Endothelial cell (in vitro differentiated cells): ENCODE measurements at regions not wholly inside any gene's neighbourhood (a gene's known extent, or its start where the extent isn't known, plus 50 kb on each side); places are given as distances from the start of the nearest gene placed in this dataset.

Experiments used
- DNase-seq: peaks from one replicate; pipeline ENCODE4 v3.0.0; 2021; ENCODE audit warnings: low spot score
- H3K27ac Mint-ChIP-seq: one replicate; pipeline ENCODE4 v1.8.0; 2021; ENCODE audit warnings: mixed read lengths, inconsistent platforms; ENCODE audit not compliant: unreplicated experiment
- H3K27me3 Mint-ChIP-seq: one replicate; pipeline ENCODE4 v1.8.0; 2021; ENCODE audit warnings: mild to moderate bottlenecking, moderate library complexity, mixed read lengths, inconsistent platforms; ENCODE audit not compliant: unreplicated experiment
- H3K36me3 Mint-ChIP-seq: one replicate; pipeline ENCODE4 v1.8.0; 2021; ENCODE audit warnings: mild to moderate bottlenecking, low read depth, mixed read lengths, inconsistent platforms; ENCODE audit not compliant: unreplicated experiment
- H3K4me1 Mint-ChIP-seq: one replicate; pipeline ENCODE4 v1.8.0; 2021; ENCODE audit warnings: mild to moderate bottlenecking, mixed read lengths, inconsistent platforms; ENCODE audit not compliant: unreplicated experiment
- H3K4me3 Mint-ChIP-seq: one replicate; pipeline ENCODE4 v1.8.0; 2021; ENCODE audit warnings: mild to moderate bottlenecking, mixed read lengths, inconsistent platforms; ENCODE audit not compliant: unreplicated experiment
- H3K9me3 Mint-ChIP-seq: one replicate; pipeline ENCODE4 v1.8.0; 2021; ENCODE audit warnings: mixed read lengths, inconsistent platforms; ENCODE audit not compliant: unreplicated experiment
- CTCF ChIP-seq: fragments of 200-600 bp; sonication (generic); IDR thresholded peaks from one replicate; pipeline ENCODE4 v1.5.0; 2021; ENCODE audit warnings: antibody characterized with exemption; ENCODE audit not compliant: unreplicated experiment

DNA sequence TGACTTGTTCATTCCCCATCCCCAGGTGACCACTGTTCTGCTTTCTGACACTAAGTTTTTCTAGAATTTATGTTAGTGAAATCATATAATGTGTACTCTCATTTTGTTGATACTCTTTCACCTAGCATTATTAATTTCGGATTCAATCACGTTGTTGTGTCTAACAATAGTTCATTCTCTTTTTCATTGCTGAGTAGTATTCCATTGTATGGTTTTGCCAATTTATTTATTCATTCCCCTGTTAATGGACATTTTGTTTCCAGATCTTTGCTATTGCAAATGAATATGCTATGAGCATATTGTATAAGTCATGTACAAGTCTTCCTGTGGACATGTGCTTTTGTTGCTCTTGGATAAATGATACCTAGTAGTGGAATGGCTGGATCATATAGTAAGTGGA lies 146.4 kb downstream of the FAM204A start:
- Mint-ChIP-seq H3K4me3 (no peak overlapping the region), H3K27ac (no peak overlapping the region), H3K4me1 (no peaks in the 10 kb centered on the region), H3K36me3 (no peaks in the 10 kb centered on the region), H3K9me3 (no peaks in the 10 kb centered on the region), H3K27me3 (no peaks in the 10 kb centered on the region)
- no peak for TF ChIP-seq CTCF
- no peak for DNase-seq

DNA sequence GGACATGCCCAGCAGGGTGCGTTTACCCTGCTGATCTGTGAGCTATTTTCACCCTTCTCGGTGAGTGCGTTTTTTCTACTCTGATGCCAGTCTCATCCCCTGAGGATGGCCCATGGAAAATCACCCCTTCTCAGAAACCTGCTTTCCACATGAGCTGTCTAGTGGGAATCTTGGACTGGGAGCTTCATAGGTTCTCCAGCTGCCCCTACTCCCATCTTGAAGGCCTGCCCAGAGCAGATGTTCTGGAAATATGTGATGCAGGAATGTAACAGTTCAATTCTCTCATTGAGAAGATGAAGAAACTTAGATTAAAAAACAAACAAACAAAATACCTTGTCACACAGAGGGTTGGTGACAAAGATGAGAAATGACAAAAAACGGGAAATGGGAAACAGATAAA lies 146.9 kb upstream of the RAB11FIP2 start:
- Mint-ChIP-seq H3K9me3 (no peaks in the 10 kb centered on the region), H3K27me3 (no peaks in the 10 kb centered on the region), H3K4me3 (no peak overlapping the region), H3K4me1 (no peaks in the 10 kb centered on the region), H3K27ac (no peak overlapping the region), H3K36me3 (no peaks in the 10 kb centered on the region)
- no peak for TF ChIP-seq CTCF
- DNase-seq = no peak

DNA sequence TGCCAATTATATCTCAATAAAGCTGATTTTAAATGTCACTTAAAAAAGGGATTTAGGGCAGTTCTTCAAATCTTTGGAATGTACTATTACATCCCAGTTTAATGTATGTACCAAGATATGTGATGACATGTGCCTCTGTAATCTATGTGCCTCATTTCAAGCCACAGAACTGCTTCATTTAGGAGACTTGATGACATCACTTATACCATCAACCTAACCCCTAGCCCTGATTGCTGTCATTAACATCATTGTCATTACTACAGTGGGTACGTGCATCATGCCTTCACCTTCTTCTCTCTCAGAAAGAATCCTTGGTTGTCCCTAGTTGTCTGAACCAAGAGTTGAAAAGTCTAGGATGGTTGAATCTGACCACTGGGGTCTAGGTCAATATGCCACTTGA lies 134.3 kb upstream of the RAB11FIP2 start:
- H3K36me3 Mint-ChIP-seq = no peaks in the 10 kb centered on the region
- H3K27me3 Mint-ChIP-seq = peaks cover 4% of the 10 kb centered on the region
- TF ChIP-seq CTCF = no peak
- no peak for DNase-seq
- H3K27ac Mint-ChIP-seq = no peak overlapping the region
- no peaks in the 10 kb centered on the region for H3K9me3 Mint-ChIP-seq
- no peaks in the 10 kb centered on the region for H3K4me1 Mint-ChIP-seq
- H3K4me3 Mint-ChIP-seq = no peak overlapping the region

DNA sequence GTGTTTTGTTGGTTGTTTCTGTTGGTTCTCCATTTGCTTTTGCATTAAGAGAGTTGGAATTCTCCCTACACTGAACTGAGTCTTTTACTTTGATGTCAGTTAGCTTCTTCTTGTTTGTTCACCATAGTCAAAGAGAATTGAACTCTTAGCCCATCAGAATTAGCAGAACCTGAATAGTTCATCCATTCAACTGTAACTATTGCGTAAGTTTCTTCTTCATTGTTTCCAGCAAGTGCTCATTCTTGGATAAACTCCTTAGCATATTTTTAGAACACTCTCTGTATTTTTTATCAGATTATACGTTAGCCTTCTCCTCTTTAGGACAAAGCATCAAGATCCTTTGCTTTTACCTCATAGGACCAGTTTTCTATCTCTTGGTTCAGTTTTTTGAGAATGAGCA lies 128.4 kb upstream of the RAB11FIP2 start:
- Mint-ChIP-seq H3K4me1 (no peaks in the 10 kb centered on the region), H3K27ac (no peak overlapping the region), H3K4me3 (no peak overlapping the region), H3K27me3 (no peaks in the 10 kb centered on the region), H3K36me3 (no peaks in the 10 kb centered on the region), H3K9me3 (no peaks in the 10 kb centered on the region)
- TF ChIP-seq CTCF = no peak
- no peak for DNase-seq

- Mint-ChIP-seq H3K4me3 (no peak overlapping the region), H3K27ac (no peak overlapping the region), H3K36me3 (no peaks in the 10 kb centered on the region), H3K4me1 (no peaks in the 10 kb centered on the region), H3K9me3 (no peaks in the 10 kb centered on the region), H3K27me3 (no peaks in the 10 kb centered on the region)
- TF ChIP-seq CTCF = no peak
- DNase-seq = no peak
Observed at GRCh38 chr10:118173296-118173695, 126.6 kb upstream of the RAB11FIP2 start.
